ENCODE measurements at regions not wholly inside any gene's neighbourhood (a gene's known extent, or its start where the extent isn't known, plus 50 kb on each side); places are given as distances from the start of the nearest gene placed in this dataset.

DNA sequence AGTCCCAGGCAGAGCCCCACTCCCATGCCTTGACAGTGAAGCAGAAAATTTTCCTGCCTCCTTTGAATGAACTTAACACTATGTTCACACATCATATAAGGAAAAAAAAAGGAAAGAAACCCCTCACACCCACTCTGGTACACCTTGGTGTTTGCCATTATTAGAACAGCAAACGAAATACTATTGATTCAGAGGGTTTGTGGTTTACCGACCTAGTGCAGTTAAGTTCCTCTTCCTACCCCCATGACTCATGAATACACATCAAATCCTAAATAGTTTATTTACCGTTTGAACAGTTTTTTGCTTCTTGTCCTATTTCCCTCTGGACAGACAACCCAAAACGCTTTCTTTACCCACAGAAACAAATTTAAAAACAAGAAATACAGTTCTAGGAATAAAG, 237.7 kb downstream of the FOXA2 start:
- TF ChIP-seq ZNF274 (IDR thresholded peaks at IDR 0.05; ENCODE audit: low read depth, low read length), result no peak

DNA sequence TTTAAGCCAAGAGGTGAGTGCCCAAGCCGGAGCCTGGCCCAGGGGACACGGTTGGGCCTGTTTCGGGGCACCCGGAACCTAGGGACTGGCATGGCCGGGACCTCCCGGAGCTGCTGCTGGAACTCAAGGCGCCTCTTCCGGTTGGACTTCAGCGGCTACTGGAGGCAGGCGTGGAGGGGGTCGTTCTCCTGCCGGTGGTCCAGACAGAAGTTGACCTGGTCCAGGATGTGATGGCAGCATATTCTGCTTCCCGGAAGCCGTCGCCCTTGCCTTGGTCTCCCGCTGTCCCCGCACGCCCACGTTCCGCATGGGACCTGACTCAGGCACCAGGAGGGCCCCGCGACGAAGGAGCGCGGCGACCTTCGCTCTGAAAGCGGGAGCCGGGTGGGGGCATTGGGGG, 240.8 kb downstream of the FOXA2 start:
- TF ChIP-seq ZNF274 (IDR thresholded peaks at IDR 0.05; ENCODE audit: low read depth, low read length), result no peak

More for the DNA sequence above, 237.7 kb downstream of the FOXA2 start:
- H3K4me3 ChIP-seq (ENCODE audit: low read length), result no peak overlapping the region

DNA sequence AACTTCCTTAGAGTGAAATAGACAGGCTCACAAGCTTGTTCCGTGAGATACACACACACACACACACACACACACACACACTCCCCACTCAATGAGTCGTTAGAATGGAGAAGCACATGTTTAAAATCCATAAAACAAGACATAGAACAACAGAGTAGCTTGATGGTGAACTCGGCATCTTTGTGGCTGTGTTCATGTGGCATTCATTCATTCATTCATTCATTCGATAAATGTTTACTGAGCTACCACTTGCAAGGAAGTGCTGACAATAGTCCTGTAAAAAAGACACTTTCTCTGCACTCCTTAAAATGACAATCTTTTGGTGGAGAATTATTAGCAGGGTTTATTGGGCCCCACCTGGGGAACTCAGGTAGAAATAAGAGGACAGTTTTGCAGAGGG, 242.0 kb downstream of the FOXA2 start:
- TF ChIP-seq ZNF274 (IDR thresholded peaks at IDR 0.05; ENCODE audit: low read depth, low read length), result no peak
- H3K4me3 ChIP-seq (ENCODE audit: low read length), result no peak overlapping the region

More for the DNA sequence above, 240.8 kb downstream of the FOXA2 start:
- H3K4me3 ChIP-seq (ENCODE audit: low read length), result no peak overlapping the region

DNA sequence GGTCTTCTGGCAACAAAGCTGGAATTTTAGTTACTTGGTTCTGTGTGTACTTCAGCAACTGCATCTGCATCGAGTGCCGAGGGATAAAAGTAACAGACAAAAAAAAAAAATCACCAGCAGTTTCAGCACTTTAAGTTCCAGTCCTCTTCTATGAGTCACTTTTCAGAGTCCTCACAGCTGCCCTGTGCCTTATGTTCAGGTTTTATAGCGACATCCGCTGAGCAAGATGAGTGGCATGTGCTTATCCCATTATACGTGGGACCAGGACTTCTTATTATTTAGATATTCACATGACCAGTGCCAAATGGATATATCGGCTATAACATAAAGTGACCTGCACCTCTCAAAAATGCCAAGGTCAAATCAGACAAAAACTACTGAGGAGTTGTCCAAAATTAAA, 242.9 kb downstream of the FOXA2 start:
- no peak for TF ChIP-seq ZNF274 (IDR thresholded peaks at IDR 0.05; ENCODE audit: low read depth, low read length)

DNA sequence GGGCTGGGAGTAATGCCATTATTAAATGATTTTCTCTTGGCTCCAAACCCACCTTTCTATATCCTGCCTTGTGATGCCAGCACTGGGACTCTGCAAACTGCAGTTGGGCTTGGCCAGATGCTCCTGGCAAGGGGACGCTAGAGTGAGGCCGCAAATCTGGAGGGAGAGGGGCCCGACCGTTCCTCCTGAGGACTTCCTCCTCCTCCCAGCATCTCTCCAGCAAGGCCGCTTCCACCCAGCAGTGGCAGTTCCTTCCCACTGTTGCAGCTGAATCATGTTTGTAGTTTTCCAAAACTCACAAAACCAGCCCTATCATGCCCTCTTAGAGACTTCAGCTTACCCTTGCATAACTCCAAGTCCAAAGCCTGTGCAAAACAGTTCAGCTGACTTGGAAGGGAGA, 244.4 kb downstream of the FOXA2 start:
- no peak for TF ChIP-seq ZNF274 (IDR thresholded peaks at IDR 0.05; ENCODE audit: low read depth, low read length)
- no peak overlapping the region for H3K4me3 ChIP-seq (ENCODE audit: low read length)

More for the DNA sequence above, 242.9 kb downstream of the FOXA2 start:
- H3K4me3 ChIP-seq (ENCODE audit: low read length), result no peak overlapping the region

DNA sequence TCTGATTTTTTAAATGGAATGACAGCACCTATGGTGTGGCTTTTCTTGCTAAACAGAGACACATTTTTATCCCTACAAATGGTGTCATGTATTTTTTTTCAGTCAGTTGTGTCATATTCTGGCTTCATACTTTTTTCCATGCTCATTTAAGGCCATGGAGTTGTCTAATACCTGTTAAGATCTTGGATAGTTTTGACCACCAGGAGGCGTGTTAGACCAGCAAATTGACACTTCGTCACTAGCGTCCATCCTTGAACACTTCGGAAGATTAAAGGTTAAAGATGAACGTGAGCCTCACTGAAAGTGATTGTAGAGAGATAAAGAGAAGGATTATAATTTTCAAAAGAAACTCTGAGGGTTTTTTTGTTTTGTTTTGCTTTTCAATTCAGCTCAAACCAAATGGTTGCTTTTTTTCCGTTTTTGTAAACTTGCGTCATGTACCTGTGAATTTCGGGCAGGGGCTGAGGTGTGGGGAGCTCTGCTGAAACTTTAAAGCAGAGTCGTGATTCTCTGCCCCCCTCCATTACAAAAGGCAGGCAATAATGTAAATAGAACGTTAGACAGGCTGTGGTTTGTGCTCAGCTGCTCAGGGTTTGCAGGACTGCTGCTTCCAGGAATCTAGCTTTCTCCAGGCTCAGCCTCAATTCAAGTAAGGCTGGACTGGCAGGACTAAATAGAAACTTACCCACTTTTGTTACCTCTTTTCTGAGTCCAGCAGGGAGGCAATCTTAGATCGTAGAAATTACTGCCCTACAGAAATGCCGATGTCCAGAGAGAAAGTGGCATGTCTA, 245.1 kb downstream of the FOXA2 start:
- no peak overlapping the region for H3K4me3 ChIP-seq (ENCODE audit: low read length)

DNA sequence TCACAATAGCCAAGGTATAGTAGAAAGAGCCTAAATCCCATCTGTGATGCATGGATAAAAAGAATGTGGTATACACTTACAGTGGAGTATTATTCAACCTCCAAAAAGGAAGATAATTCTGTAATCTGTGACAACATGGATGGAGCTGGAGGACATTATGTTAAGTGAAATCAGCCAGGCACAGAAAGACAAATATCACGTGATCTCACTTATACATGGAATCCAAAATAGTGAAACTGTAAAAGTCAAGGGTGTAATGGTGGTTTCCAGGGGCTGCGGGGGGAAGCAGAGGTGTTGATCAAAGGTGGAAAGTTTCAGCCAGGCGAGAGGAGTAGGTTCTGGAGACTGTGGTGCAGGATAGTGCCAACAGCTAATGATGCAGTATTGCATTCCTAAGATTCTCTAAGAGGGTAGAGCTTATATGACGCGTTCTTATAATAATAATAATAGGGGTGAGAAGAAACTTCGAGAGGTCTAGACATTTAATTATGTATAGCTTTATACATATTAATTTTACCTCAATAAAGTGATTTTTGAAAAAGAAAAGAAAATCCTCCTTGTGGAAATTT, 246.1 kb downstream of the FOXA2 start:
- TF ChIP-seq ZNF274 (IDR thresholded peaks at IDR 0.05; ENCODE audit: low read depth, low read length), result no peak
- H3K4me3 ChIP-seq (ENCODE audit: low read length), result no peak overlapping the region

More for the DNA sequence above, 245.1 kb downstream of the FOXA2 start:
- no peak for TF ChIP-seq ZNF274 (IDR thresholded peaks at IDR 0.05; ENCODE audit: low read depth, low read length)

DNA sequence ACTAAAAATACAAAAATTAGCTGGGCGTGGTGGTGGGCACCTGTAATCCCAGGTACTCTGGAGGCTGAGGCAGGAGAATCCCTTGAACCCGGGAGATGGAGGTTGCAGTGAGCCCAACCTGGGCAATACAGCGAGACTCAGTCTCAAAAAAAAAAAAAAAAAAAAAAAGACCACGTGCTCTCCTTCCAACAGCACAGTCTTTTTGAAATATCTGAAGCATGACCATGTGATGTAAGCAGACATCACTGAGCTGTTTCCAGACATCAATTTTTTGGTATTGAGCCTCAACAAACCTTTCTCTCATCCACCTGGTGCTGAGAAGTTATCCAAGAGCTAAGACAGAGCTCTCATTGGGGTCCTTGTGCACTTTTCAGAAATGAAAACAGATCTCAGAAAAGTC, 249.2 kb downstream of the FOXA2 start:
- no peak overlapping the region for H3K4me3 ChIP-seq (ENCODE audit: low read length)
- no peak for TF ChIP-seq ZNF274 (IDR thresholded peaks at IDR 0.05; ENCODE audit: low read depth, low read length)

DNA sequence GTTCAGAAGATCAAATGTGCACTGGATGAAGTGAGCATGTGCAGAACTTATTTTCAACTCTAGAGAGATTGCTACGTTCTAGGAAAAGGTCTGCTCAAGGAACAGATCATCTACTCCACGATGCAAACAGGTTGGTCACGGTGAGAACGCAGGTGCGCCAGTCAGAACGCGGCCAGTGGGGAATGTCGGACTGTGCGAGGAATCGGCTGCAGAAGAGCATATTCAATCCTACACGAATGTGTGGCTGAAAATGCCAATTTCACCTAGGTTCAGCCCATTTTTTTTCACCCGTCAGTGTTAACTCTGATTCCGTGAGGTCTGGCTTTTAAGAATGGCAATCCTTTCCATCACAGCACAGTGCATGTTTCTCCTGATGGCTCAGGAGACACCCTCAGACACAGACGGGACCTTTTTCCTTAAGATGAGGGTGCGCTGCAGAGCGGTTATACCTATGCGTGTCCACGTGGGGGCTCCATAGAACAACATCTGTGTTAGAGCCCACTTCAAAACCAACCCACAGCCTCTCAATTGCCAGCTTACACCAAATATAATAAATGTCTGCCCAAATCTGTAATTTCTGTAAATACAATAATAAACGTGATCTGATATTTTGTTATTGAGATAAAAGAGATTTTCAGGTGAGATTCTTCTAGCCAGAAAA, 250.4 kb downstream of the FOXA2 start:
- no peak for TF ChIP-seq ZNF274 (IDR thresholded peaks at IDR 0.05; ENCODE audit: low read depth, low read length)
- no peak overlapping the region for H3K4me3 ChIP-seq (ENCODE audit: low read length)

DNA sequence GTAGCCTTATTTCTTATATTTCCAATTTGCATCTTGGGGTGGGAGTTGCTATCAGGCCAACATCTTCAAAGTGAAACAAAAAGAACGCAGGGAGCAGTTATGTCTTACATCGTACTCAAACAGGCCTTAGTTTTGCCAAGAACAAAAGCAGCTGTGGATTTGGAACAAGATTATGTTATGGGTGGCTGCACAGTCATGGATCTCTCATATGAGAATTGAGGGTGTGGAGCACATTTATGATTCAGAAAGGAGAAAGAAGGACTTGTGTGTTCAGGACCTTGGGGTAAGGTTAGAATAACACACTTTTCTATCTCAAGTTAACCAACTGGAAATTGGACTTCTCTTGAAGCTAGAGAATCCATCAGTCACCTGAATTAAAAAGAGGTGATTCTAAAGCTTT, 259.9 kb downstream of the FOXA2 start:
- no peak for TF ChIP-seq ZNF274 (IDR thresholded peaks at IDR 0.05; ENCODE audit: low read depth, low read length)
- no peak overlapping the region for H3K4me3 ChIP-seq (ENCODE audit: low read length)

DNA sequence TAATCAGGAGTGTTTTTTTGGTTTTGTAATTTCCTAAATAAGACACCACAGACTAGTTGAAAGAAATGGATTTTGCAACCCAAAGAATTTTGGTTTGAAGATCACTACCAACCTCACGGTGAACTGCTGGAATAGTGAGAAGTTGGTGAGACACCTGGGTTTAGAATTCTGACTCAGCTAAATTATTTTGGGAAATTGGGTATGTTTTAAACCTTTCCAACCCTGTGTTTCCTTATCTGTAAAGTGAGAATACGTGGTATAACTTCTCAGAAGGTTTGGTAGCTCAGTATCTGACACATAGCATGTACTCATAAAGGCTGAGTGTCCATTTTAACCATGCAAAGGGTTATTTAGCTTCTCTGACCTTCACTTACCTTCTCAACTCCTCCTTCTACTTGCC, 261.9 kb downstream of the FOXA2 start:
- no peak for TF ChIP-seq ZNF274 (IDR thresholded peaks at IDR 0.05; ENCODE audit: low read depth, low read length)
- H3K4me3 ChIP-seq (ENCODE audit: low read length), result no peak overlapping the region

DNA sequence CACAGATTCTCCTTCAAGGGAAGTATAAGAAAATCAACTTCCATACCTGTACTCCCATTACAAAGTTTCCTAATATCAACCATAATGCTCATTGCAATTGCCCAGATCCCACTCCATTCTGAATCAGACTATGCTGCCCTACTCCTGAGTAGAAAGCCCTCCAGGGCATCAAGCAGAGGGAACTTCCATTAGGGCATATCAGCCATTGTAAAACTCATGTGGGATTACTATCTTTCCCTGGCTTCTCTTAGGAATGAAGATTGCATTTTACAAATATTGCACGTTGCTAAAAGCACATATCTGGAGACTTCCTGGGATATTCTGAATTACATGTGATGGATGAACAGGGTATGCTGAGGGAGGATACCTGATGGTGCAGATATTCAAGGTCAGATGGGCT, 263.2 kb downstream of the FOXA2 start:
- TF ChIP-seq ZNF274 (IDR thresholded peaks at IDR 0.05; ENCODE audit: low read depth, low read length), result no peak

DNA sequence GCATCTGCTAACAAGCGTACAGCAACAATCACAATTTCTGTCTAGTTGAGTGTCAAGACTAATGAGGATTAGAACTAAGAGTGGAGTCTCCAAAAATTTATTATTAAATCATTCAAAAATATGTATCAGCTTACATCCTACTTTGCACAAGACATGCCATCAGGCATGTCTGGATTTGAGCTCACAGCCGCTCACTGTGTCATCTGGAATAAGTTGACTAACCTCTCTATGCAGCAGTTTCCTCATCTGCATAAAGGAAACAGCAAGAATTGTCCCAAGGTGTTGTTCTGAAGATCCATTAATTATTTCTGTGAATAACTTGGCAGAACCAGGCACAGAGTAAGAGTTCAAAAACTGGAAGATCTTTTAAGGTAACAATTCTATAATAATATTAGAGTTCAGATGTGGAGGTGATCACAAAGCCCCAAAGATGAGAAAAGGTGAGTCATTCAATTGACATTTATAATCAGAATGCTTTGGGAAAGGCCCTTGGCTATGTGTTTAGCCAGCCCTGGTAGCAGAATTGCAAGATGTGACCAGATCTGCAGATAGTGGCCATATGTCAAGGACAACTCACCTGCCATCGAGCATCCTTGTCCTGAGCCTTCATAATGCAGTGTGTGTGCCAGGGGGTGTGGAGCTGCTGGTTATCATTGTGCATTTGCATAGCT, 264.0 kb downstream of the FOXA2 start:
- TF ChIP-seq ZNF274 (IDR thresholded peaks at IDR 0.05; ENCODE audit: low read depth, low read length), result no peak
- H3K4me3 ChIP-seq (ENCODE audit: low read length), result no peak overlapping the region

More for the DNA sequence above, 263.2 kb downstream of the FOXA2 start:
- H3K4me3 ChIP-seq (ENCODE audit: low read length), result no peak overlapping the region

DNA sequence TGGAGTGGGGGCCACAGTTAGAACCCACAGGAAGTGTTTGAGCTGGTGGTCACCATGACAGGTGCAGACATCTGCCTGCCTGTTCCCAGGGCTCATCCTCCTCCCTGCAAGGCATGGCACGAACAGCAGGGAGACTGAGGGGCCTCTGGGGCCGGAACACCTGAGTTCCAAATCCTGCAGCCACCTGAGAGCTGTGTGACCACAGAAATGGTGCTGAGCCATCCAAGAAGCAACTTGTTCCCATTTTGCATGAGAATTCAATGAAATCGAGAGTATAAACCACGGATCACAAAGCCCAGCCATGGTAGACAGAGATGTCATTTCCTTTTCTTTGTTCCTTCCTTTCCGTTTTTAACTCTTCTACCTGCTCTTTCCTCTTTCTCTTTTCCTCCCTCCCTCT, 268.6 kb downstream of the FOXA2 start:
- H3K4me3 ChIP-seq (ENCODE audit: low read length), result no peak overlapping the region
- no peak for TF ChIP-seq ZNF274 (IDR thresholded peaks at IDR 0.05; ENCODE audit: low read depth, low read length)
